GM19452 (cell line): ENCODE measurements at regions not wholly inside any gene's neighbourhood (a gene's known extent, or its start where the extent isn't known, plus 50 kb on each side); places are given as distances from the start of the nearest gene placed in this dataset.
"Not testable (repeated sequence)": the region's sequence is repeated elsewhere in the genome, so short reads cannot be mapped to it uniquely, and the experiment has no call there.

Experiments used
- ATAC-seq: cut with Tn5 transposase; IDR thresholded peaks from one replicate; pipeline ENCODE4 v1.9.1; 2021; ENCODE audit not compliant: unreplicated experiment

- ATAC-seq: no peak
Measured at GRCh38 chr5:74462356-74462755, 178.2 kb downstream of the ENC1 start.

- no peak for ATAC-seq
Measured at GRCh38 chr5:74461251-74461650, 179.3 kb downstream of the ENC1 start.

- ATAC-seq: no peak
Measured at GRCh38 chr5:74460694-74461093, 179.8 kb downstream of the ENC1 start.

- no peak for ATAC-seq
Measured at GRCh38 chr5:74459984-74460383, 180.5 kb downstream of the ENC1 start.

GRCh38 chr5:74457876-74458275 is 182.7 kb downstream of the ENC1 start:
- ATAC-seq: no peak

GRCh38 chr5:74454263-74455030 is 186.1 kb downstream of the ENC1 start:
- no peak for ATAC-seq

GRCh38 chr5:74452856-74453255 is 187.7 kb downstream of the ENC1 start:
- ATAC-seq: no peak

- ATAC-seq: no peak
Measured at GRCh38 chr5:74450095-74450494, 190.4 kb downstream of the ENC1 start.

GRCh38 chr5:74446725-74447241 is 193.7 kb downstream of the ENC1 start:
- ATAC-seq: no peak

- ATAC-seq: no peak
Measured at GRCh38 chr5:74442466-74442865, 198.1 kb downstream of the ENC1 start.

GRCh38 chr5:74441616-74442015 is 198.9 kb downstream of the ENC1 start:
- no peak for ATAC-seq

- no peak for ATAC-seq
Measured at GRCh38 chr5:74440341-74440740, 200.2 kb downstream of the ENC1 start.

GRCh38 chr5:74437870-74438269 is 202.7 kb downstream of the ENC1 start:
- not testable (repeated sequence) for ATAC-seq

- ATAC-seq: no peak
Measured at GRCh38 chr5:74433896-74434829, 206.4 kb downstream of the ENC1 start.

- no peak for ATAC-seq
Measured at GRCh38 chr5:74433255-74433895, 207.2 kb downstream of the ENC1 start.

- ATAC-seq: no peak
Measured at GRCh38 chr5:74432721-74433120, 207.8 kb downstream of the ENC1 start.

- no peak for ATAC-seq
Measured at GRCh38 chr5:74432216-74432615, 208.3 kb downstream of the ENC1 start.

- no peak for ATAC-seq
Measured at GRCh38 chr5:74431290-74431669, 209.2 kb downstream of the ENC1 start.

- no peak for ATAC-seq
Measured at GRCh38 chr5:74430631-74431289, 209.8 kb downstream of the ENC1 start.

GRCh38 chr5:74429495-74429894 is 211.0 kb downstream of the ENC1 start:
- no peak for ATAC-seq

GRCh38 chr5:74428876-74429275 is 211.7 kb downstream of the ENC1 start:
- ATAC-seq: no peak
